ENCODE measurements at regions not wholly inside any gene's neighbourhood (a gene's known extent, or its start where the extent isn't known, plus 50 kb on each side); places are given as distances from the start of the nearest gene placed in this dataset.

DNA sequence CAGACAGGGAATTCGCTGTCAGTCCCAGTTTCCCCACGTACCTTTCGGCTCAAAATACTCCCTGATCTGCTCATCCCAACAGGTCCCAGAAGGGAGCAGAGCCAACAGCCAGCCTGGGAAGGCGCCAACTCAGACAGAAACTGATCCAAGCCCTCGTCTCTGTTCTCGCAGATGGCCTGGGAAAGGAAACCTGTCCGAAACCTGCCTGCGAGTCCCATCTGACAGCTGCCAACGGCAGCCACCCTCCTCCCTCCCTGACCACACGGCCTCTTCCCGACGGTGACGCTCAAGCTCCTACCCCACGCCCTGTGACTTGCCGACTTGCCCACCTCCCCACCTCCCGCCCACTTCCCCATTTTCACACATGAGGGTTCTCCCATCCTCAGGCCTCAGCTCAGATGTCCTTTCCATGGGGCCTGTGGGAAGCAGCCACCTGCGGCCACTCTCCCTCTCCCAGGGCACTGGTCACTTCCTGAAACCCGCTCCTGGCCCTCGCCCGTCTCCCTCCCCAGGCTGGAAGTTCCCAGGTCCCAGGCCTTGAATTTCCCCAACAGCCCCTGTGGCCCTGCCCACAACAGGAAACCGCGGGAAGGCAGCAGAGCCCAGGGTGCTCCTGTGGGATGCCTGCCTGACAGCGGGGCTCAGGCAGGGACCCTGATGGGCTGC, 60.9 kb upstream of the FBRSL1 start:
- TF ChIP-seq, protein P1, sequence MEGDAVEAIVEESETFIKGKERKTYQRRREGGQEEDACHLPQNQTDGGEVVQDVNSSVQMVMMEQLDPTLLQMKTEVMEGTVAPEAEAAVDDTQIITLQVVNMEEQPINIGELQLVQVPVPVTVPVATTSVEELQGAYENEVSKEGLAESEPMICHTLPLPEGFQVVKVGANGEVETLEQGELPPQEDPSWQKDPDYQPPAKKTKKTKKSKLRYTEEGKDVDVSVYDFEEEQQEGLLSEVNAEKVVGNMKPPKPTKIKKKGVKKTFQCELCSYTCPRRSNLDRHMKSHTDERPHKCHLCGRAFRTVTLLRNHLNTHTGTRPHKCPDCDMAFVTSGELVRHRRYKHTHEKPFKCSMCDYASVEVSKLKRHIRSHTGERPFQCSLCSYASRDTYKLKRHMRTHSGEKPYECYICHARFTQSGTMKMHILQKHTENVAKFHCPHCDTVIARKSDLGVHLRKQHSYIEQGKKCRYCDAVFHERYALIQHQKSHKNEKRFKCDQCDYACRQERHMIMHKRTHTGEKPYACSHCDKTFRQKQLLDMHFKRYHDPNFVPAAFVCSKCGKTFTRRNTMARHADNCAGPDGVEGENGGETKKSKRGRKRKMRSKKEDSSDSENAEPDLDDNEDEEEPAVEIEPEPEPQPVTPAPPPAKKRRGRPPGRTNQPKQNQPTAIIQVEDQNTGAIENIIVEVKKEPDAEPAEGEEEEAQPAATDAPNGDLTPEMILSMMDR (conservative IDR thresholded peaks at IDR 0.05): no peak
- no peak for TF ChIP-seq ZFX (IDR thresholded peaks at IDR 0.05)

Measured in C4-2B (cell line).